Thyroid gland (tissue), 4 donors: ENCODE measurements at regions not wholly inside any gene's neighbourhood (a gene's known extent, or its start where the extent isn't known, plus 50 kb on each side); places are given as distances from the start of the nearest gene placed in this dataset.

ENCODE experiments used
- DNase-seq, 2 donors: peaks; one replicate each; pipeline ENCODE4 v3.0.0-alpha.2; 2019
- H3K27ac ChIP-seq, 3 donors: fragments of 200-600 bp; sonication (generic); 1 replicate in 2 of 3; 2 replicates in 1 of 3; pipeline ENCODE4 v1.5.1; 2016 to 2019; ENCODE audit warnings: mild to moderate bottlenecking in 1 of 3, moderate library complexity in 1 of 3
- H3K27me3 ChIP-seq: fragments of 200-600 bp; sonication (generic); one replicate; pipeline ENCODE4 v1.5.1; 2019
- H3K36me3 ChIP-seq, 2 donors: fragments of 200-600 bp; sonication (generic); one replicate each; pipeline ENCODE4 v1.5.1; 2016 to 2019
- H3K4me1 ChIP-seq, 2 donors: fragments of 200-600 bp; sonication (generic); one replicate each; pipeline ENCODE4 v1.5.1; 2017 to 2019
- H3K4me3 ChIP-seq, 3 donors: fragments of 200-600 bp; sonication (generic); replicated peaks in 1 of 3; 1 replicate in 2 of 3; 2 replicates in 1 of 3; pipeline ENCODE4 v1.5.1; 2016; ENCODE audit warnings: mild to moderate bottlenecking in 1 of 3
- H3K9me3 ChIP-seq: fragments of 200-600 bp; sonication (generic); one replicate; pipeline ENCODE4 v1.5.1; 2017
- CTCF ChIP-seq, 6 experiments: fragments of 200-600 bp in 3 of 6; fragments of 450-650 bp in 3 of 6; sonication (generic) in 3 of 6; IDR thresholded peaks; one replicate each; pipeline ENCODE4 v1.5.1; 2016 to 2019; ENCODE audit warnings: antibody characterized with exemption in 6 of 6, mild to moderate bottlenecking in 2 of 6, inconsistent platforms in 1 of 6, moderate library complexity in 1 of 6
- POLR2A ChIP-seq, 2 donors: fragments of 450-650 bp; IDR thresholded peaks; one replicate each; pipeline ENCODE4 v1.6.1; 2017; ENCODE audit warnings: antibody characterized with exemption in 2 of 2, mild to moderate bottlenecking in 2 of 2, moderate library complexity in 1 of 2
- WGBS, 2 donors: methylation state at CpG; one replicate each; pipeline ENCODE4 v1.1.5; 2017; 5-methylcytosine and 5-hydroxymethylcytosine counted together
- intact Hi-C: fragments of 100-400 bp; cut with DNase I; formaldehyde crosslinking; loops from one replicate; pipeline ENCODE4 v1.15.1; 2023

GRCh38 chr9:737400-738120, 103.9 kb upstream of the DMRT1 start:
- peak in 1 of 2 donors; percentile 30 for DNase-seq
- Histone ChIP-seq H3K36me3 (peaks cover 30 to 39% of the 10 kb centered on the region in 2 donors), H3K4me1 (peaks cover 27 to 40% of the 10 kb centered on the region in 2 donors), H3K27me3 (no peaks in the 10 kb centered on the region), H3K4me3 (no peak overlapping the region), H3K27ac (peak overlapping the region; percentile 96 to 99 (median 96)), H3K9me3 (no peaks in the 10 kb centered on the region)
- TF ChIP-seq POLR2A (IDR thresholded peaks at IDR 0.05) (peak; percentile 15 to 82), CTCF (IDR thresholded peaks at IDR 0.05) (no peak)
- WGBS, 2 donors: 62 to 68% methylated on average over 7 of the region's 7 CpGs
- intact Hi-C loops: no loop called here

DNA sequence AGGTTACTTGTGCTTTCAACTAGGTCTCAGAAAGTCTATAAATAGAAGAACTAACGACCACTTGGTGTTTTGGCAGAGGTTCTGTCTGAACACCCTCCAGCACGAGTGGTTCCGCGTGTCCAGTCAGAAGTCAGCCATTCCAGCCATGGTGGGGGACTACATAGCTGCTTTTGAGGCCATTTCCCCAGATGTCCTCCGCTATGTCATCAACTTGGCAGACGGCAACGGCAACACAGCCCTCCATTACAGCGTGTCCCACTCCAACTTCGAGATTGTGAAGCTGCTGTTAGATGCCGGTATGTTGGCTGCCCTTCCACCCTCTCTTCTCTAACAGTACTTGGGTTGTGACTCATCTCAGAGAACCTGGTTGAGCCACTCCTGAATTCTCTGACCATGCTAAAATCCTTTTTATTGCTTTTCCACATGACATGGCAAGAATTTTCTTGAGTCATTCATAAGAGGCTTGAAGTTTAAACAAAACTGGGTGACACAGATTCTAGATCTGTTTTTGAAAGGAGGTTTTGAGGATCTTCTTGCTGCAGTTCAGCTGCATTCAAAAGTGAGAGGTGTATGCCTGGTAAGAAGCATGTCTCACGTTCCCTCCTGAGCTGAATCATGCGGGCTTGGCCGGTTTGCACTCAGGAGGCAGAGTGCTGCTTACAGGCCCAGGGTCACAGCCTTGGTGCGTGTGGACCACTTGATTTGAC, 103.1 kb upstream of the DMRT1 start:
- DNase-seq: peak; percentile 94 to 96

GRCh38 chr9:739362-739761, 102.1 kb upstream of the DMRT1 start:
- H3K4me3 ChIP-seq: no peak overlapping the region
- H3K9me3 ChIP-seq: no peaks in the 10 kb centered on the region
- H3K4me1 ChIP-seq: peaks cover 27 to 37% of the 10 kb centered on the region in 2 donors
- peaks cover 45 to 54% of the 10 kb centered on the region in 2 donors for H3K36me3 ChIP-seq
- no peak for DNase-seq
- intact Hi-C loops: no loop called here
- H3K27ac ChIP-seq: peak overlapping the region; percentile 96 to 99 (median 96)
- TF ChIP-seq CTCF (IDR thresholded peaks at IDR 0.05) (no peak), POLR2A (IDR thresholded peaks at IDR 0.05) (no peak)
- H3K27me3 ChIP-seq: no peaks in the 10 kb centered on the region

More for the DNA sequence above, 103.1 kb upstream of the DMRT1 start:
- intact Hi-C loops: no loop called here
- Histone ChIP-seq H3K27me3 (no peaks in the 10 kb centered on the region), H3K27ac (peak overlapping the region; percentile 96 to 99 (median 96)), H3K4me1 (peaks cover 27 to 40% of the 10 kb centered on the region in 2 donors), H3K4me3 (no peak overlapping the region), H3K36me3 (peaks cover 37 to 45% of the 10 kb centered on the region in 2 donors), H3K9me3 (no peaks in the 10 kb centered on the region)
- TF ChIP-seq POLR2A (IDR thresholded peaks at IDR 0.05): peak in 1 of 2 donors; percentile 74
- peak in 1 of 6 experiments; percentile 28 for TF ChIP-seq CTCF (IDR thresholded peaks at IDR 0.05)
- 44 to 48% methylated on average over 11 to 13 of the region's 14 CpGs for WGBS, 2 donors

DNA sequence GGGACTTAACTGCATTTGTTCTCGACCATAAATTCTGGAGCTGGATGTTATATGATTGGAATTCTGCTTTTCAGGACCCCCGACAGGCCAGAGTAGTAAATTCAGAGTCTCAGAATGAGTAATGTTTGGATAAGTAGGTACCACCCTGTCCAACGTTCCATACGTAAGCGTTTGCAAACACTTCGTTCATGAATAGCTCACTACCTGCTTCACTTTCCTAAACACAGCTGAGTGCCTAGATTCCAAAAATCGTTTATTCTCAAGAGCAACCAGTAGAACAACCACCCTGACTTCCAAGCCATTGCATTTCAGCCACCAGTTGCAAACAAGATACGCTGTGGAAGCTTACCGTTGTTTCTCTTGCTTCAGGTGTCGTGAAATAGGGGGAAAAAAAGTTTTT, 101.3 kb upstream of the DMRT1 start:
- intact Hi-C loops: no loop called here
- H3K9me3 ChIP-seq: no peaks in the 10 kb centered on the region
- no peaks in the 10 kb centered on the region for H3K27me3 ChIP-seq
- 86 to 87% methylated on average over 10 of the region's 10 CpGs for WGBS, 2 donors
- no peak for DNase-seq
- H3K4me3 ChIP-seq: no peak overlapping the region
- peak overlapping the region in 2 of 3 donors; percentile 96 to 99 for H3K27ac ChIP-seq
- peaks cover 27 to 31% of the 10 kb centered on the region in 2 donors for H3K4me1 ChIP-seq
- TF ChIP-seq CTCF (IDR thresholded peaks at IDR 0.05) (no peak), POLR2A (IDR thresholded peaks at IDR 0.05) (no peak)
- peaks cover 41 to 58% of the 10 kb centered on the region in 2 donors for H3K36me3 ChIP-seq

- 92% methylated on average over 12 to 15 of the region's 16 CpGs for WGBS, 2 donors
- intact Hi-C loops: no loop called here
- Histone ChIP-seq H3K9me3 (no peaks in the 10 kb centered on the region), H3K4me1 (peaks cover 21 to 22% of the 10 kb centered on the region in 2 donors), H3K27ac (peak overlapping the region in 1 of 3 donors; percentile 31), H3K4me3 (no peak overlapping the region), H3K36me3 (peaks cover 53 to 60% of the 10 kb centered on the region in 2 donors), H3K27me3 (no peaks in the 10 kb centered on the region)
- no peak for DNase-seq
- TF ChIP-seq POLR2A (IDR thresholded peaks at IDR 0.05) (no peak), CTCF (IDR thresholded peaks at IDR 0.05) (no peak)
These were observed 99.4 kb upstream of the DMRT1 start for GRCh38 chr9:742104-742503.
